Ectodermal cell (in vitro differentiated cells): ENCODE measurements at regions not wholly inside any gene's neighbourhood (a gene's known extent, or its start where the extent isn't known, plus 50 kb on each side); places are given as distances from the start of the nearest gene placed in this dataset.
A peak's percentile ranks its signal among the peaks of the same experiment; 100 is the strongest.

Experiments used
- H3K27ac ChIP-seq: 2 replicates; pipeline ENCODE4 v1.7.0; 2013; ENCODE audit warnings: mild to moderate bottlenecking, low read depth, low read length; ENCODE audit not compliant: insufficient read depth, poor library complexity, severe bottlenecking
- H3K27me3 ChIP-seq: 2 replicates; pipeline ENCODE4 v1.7.0; 2013; ENCODE audit warnings: mild to moderate bottlenecking, low read length; ENCODE audit not compliant: insufficient read depth, control insufficient read depth, poor library complexity, severe bottlenecking
- H3K36me3 ChIP-seq: one replicate; pipeline ENCODE4 v1.7.0; 2013; ENCODE audit warnings: low read length; ENCODE audit not compliant: control insufficient read depth, insufficient read depth
- H3K4me1 ChIP-seq: one replicate; pipeline ENCODE4 v1.7.0; 2013; ENCODE audit warnings: low read length; ENCODE audit not compliant: control insufficient read depth, insufficient read depth
- H3K4me3 ChIP-seq: 2 replicates; pipeline ENCODE4 v1.7.0; 2013; ENCODE audit warnings: low read depth, low read length, control low read depth; ENCODE audit not compliant: insufficient read depth
- H3K9me3 ChIP-seq: 2 replicates; pipeline ENCODE4 v1.7.0; 2013; ENCODE audit warnings: mild to moderate bottlenecking, low read length, moderate library complexity; ENCODE audit not compliant: control insufficient read depth
- WGBS, 2 experiments: methylation state at CpG; one replicate each; pipeline ENCODE4 v1.1.7; 2013; ENCODE audit warnings: missing lambda C conversion rate in 2 of 2; 5-methylcytosine and 5-hydroxymethylcytosine counted together

- H3K27ac ChIP-seq: no peak overlapping the region
- H3K4me1 ChIP-seq: peaks cover 3% of the 10 kb centered on the region
- H3K9me3 ChIP-seq: no peaks in the 10 kb centered on the region
- H3K27me3 ChIP-seq: no peaks in the 10 kb centered on the region
- no peak overlapping the region for H3K4me3 ChIP-seq
- H3K36me3 ChIP-seq: no peaks in the 10 kb centered on the region
- 91 to 93% methylated on average over 8 of the region's 8 CpGs for WGBS, 2 experiments
These were observed 246.7 kb upstream of the SDK2 start for GRCh38 chr17:73890831-73891405.

GRCh38 chr17:73895157-73895556 lies 250.9 kb upstream of the SDK2 start:
- Histone ChIP-seq H3K27ac (no peak overlapping the region), H3K9me3 (no peaks in the 10 kb centered on the region), H3K4me3 (no peak overlapping the region), H3K4me1 (no peaks in the 10 kb centered on the region), H3K36me3 (no peaks in the 10 kb centered on the region), H3K27me3 (peaks cover 19% of the 10 kb centered on the region)
- WGBS, 2 experiments: 88 to 92% methylated on average over 5 to 6 of the region's 6 CpGs

- H3K36me3 ChIP-seq: no peaks in the 10 kb centered on the region
- no peaks in the 10 kb centered on the region for H3K9me3 ChIP-seq
- no peak overlapping the region for H3K27ac ChIP-seq
- H3K4me3 ChIP-seq: no peak overlapping the region
- H3K4me1 ChIP-seq: no peaks in the 10 kb centered on the region
- WGBS, 2 experiments: 86 to 93% methylated on average over 4 of the region's 4 CpGs
- peaks cover 37% of the 10 kb centered on the region for H3K27me3 ChIP-seq
These were observed 252.7 kb upstream of the SDK2 start for GRCh38 chr17:73896966-73897365.

GRCh38 chr17:73899839-73900238 lies 255.6 kb upstream of the SDK2 start:
- peaks cover 18% of the 10 kb centered on the region for H3K4me1 ChIP-seq
- H3K36me3 ChIP-seq: no peaks in the 10 kb centered on the region
- H3K4me3 ChIP-seq: no peak overlapping the region
- WGBS, 2 experiments: 91 to 92% methylated on average over 8 of the region's 8 CpGs
- no peaks in the 10 kb centered on the region for H3K9me3 ChIP-seq
- no peak overlapping the region for H3K27ac ChIP-seq
- peaks cover 64% of the 10 kb centered on the region for H3K27me3 ChIP-seq

- no peak overlapping the region for H3K27ac ChIP-seq
- H3K4me1 ChIP-seq: peaks cover 18% of the 10 kb centered on the region
- no peaks in the 10 kb centered on the region for H3K9me3 ChIP-seq
- 87% methylated on average over 7 of the region's 7 CpGs for WGBS, 2 experiments
- no peak overlapping the region for H3K4me3 ChIP-seq
- peaks cover 64% of the 10 kb centered on the region for H3K27me3 ChIP-seq
- H3K36me3 ChIP-seq: no peaks in the 10 kb centered on the region
These were observed 256.3 kb upstream of the SDK2 start for GRCh38 chr17:73900516-73900915.

- 88 to 89% methylated on average over 2 of the region's 2 CpGs for WGBS, 2 experiments
- Histone ChIP-seq H3K27ac (no peak overlapping the region), H3K9me3 (no peaks in the 10 kb centered on the region), H3K27me3 (peaks cover 66% of the 10 kb centered on the region), H3K4me3 (no peak overlapping the region), H3K36me3 (no peaks in the 10 kb centered on the region), H3K4me1 (peaks cover 18% of the 10 kb centered on the region)
These were observed 257.0 kb upstream of the SDK2 start for GRCh38 chr17:73901249-73901648.

- Histone ChIP-seq H3K4me3 (peak overlapping the region; percentile 15), H3K9me3 (no peaks in the 10 kb centered on the region), H3K27me3 (peaks cover 70% of the 10 kb centered on the region), H3K4me1 (peaks cover 18% of the 10 kb centered on the region), H3K36me3 (no peaks in the 10 kb centered on the region), H3K27ac (no peak overlapping the region)
- 4 to 5% methylated on average over 49 of the region's 49 CpGs for WGBS, 2 experiments
These were observed 257.6 kb upstream of the SDK2 start for GRCh38 chr17:73901661-73902415.

GRCh38 chr17:73902416-73903181 lies 258.4 kb upstream of the SDK2 start:
- H3K9me3 ChIP-seq: no peaks in the 10 kb centered on the region
- H3K27me3 ChIP-seq: peaks cover 64% of the 10 kb centered on the region
- no peak overlapping the region for H3K27ac ChIP-seq
- 10 to 11% methylated on average over 26 of the region's 26 CpGs for WGBS, 2 experiments
- peaks cover 18% of the 10 kb centered on the region for H3K4me1 ChIP-seq
- H3K4me3 ChIP-seq: peak overlapping the region; percentile 15
- no peaks in the 10 kb centered on the region for H3K36me3 ChIP-seq

- H3K36me3 ChIP-seq: no peaks in the 10 kb centered on the region
- peaks cover 18% of the 10 kb centered on the region for H3K4me1 ChIP-seq
- 75 to 82% methylated on average over 18 of the region's 18 CpGs for WGBS, 2 experiments
- no peak overlapping the region for H3K4me3 ChIP-seq
- H3K27me3 ChIP-seq: peaks cover 59% of the 10 kb centered on the region
- H3K27ac ChIP-seq: no peak overlapping the region
- no peaks in the 10 kb centered on the region for H3K9me3 ChIP-seq
These were observed 262.9 kb upstream of the SDK2 start for GRCh38 chr17:73906896-73907870.
